ENCODE measurements at regions not wholly inside any gene's neighbourhood (a gene's known extent, or its start where the extent isn't known, plus 50 kb on each side); places are given as distances from the start of the nearest gene placed in this dataset.

DNA sequence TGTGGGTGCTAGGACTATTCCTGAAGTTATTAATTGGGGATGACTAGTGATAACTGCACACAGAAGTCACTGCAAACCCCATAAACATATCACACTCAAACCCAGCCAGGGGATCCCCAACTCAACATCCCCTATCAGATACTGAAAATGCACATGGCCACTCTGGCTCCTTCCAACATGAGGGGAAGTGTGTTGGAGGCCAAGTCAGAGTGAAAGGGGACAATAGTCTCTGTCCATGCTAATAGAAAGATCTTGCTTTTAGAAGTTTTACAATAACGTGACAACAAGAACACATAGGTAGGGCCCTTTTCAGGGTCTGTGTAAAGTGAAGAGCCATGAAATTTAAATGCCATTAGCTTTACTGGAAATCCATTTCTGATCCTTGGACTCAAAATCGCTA lies 98.8 kb upstream of the SEMA6A start:
- TF ChIP-seq, protein P1, sequence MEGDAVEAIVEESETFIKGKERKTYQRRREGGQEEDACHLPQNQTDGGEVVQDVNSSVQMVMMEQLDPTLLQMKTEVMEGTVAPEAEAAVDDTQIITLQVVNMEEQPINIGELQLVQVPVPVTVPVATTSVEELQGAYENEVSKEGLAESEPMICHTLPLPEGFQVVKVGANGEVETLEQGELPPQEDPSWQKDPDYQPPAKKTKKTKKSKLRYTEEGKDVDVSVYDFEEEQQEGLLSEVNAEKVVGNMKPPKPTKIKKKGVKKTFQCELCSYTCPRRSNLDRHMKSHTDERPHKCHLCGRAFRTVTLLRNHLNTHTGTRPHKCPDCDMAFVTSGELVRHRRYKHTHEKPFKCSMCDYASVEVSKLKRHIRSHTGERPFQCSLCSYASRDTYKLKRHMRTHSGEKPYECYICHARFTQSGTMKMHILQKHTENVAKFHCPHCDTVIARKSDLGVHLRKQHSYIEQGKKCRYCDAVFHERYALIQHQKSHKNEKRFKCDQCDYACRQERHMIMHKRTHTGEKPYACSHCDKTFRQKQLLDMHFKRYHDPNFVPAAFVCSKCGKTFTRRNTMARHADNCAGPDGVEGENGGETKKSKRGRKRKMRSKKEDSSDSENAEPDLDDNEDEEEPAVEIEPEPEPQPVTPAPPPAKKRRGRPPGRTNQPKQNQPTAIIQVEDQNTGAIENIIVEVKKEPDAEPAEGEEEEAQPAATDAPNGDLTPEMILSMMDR (conservative IDR thresholded peaks at IDR 0.05 in 1 of 2, IDR thresholded peaks at IDR 0.05 in 1 of 2; ENCODE audit: extremely low read depth in 1 of 2, insufficient read depth in 1 of 2, low read depth in 1 of 2, low read length in 2 of 2): no peak
- TF ChIP-seq EZH2 (IDR thresholded peaks at IDR 0.05; ENCODE audit: borderline replicate concordance, low read length): no peak

Measured in mammary epithelial cell (primary cell).